ENCODE measurements at regions not wholly inside any gene's neighbourhood (a gene's known extent, or its start where the extent isn't known, plus 50 kb on each side); places are given as distances from the start of the nearest gene placed in this dataset.

DNA sequence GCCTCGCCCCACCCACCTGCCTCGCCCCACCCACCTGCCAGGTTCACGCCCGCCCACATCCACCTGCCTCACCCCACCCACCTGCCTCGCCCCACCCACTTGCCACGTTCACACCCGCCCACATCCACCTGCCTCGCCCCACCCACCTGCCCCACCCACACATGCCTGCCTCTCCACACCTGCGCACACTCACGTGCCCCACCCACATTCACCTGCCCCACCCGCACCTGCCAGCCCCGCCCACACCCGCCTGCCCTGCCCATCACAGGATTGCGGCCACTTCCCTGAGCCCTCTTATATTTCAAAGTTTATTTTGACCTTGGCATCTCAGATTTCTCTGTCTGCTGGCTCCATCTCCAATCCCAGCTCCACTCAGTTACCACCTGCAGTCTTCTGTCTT, 217.5 kb upstream of the SOX11 start:
- intact Hi-C loops (cut with DNase I; ENCODE audit: low total_unique reads), result no loop called here
- no peak for DNase-seq (ENCODE audit: low spot score in 2 of 2)
- no peak overlapping the region for H3K4me3 ChIP-seq (ENCODE audit: low read depth, poor library complexity, severe bottlenecking)
- TF ChIP-seq POLR2A (IDR thresholded peaks at IDR 0.05) (no peak), CTCF (IDR thresholded peaks at IDR 0.05) (no peak)
- WGBS, 2 donors, result 68 to 71% methylated on average over 11 to 13 of the region's 14 CpGs

- intact Hi-C loops (cut with DNase I; ENCODE audit: low total_unique reads), result no loop called here
- 20 to 26% methylated on average over 7 of the region's 7 CpGs for WGBS, 2 donors
- no peak overlapping the region for H3K4me3 ChIP-seq (ENCODE audit: low read depth, poor library complexity, severe bottlenecking)
- TF ChIP-seq CTCF (IDR thresholded peaks at IDR 0.05), result no peak
- TF ChIP-seq POLR2A (IDR thresholded peaks at IDR 0.05), result no peak
- DNase-seq (ENCODE audit: low spot score in 2 of 2), result no peak
Measured at GRCh38 chr2:5479265-5479928, 212.8 kb upstream of the SOX11 start.

DNA sequence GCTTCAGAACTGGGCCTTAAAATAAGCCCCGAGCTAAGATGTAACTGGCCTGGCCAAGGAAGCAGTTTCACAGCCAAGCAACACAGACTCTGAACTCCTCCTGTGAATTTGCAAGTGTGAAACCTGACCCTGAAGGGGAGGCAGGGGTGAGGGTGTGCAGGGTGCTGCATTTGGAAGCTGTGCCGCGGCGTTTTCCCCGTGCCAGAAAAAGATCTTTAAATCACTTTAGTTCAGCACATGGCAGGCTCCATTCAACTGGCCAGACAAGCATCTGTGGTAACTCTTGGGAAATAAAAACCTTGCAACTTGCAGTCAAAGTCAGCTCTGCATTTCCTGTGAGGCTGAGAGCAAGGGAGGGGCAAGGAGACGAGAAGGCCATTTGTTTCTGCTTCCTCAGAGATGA, 209.3 kb upstream of the SOX11 start:
- intact Hi-C loops (cut with DNase I; ENCODE audit: low total_unique reads), result no loop called here
- WGBS, 2 donors, result 3 to 6% methylated on average over 6 of the region's 6 CpGs

GRCh38 chr2:5484868-5485267, 207.3 kb upstream of the SOX11 start:
- intact Hi-C loops (cut with DNase I; ENCODE audit: low total_unique reads), result no loop called here
- DNase-seq (ENCODE audit: low spot score in 2 of 2), result no peak
- no peak overlapping the region for H3K4me3 ChIP-seq (ENCODE audit: low read depth, poor library complexity, severe bottlenecking)
- TF ChIP-seq CTCF (IDR thresholded peaks at IDR 0.05), result no peak
- no peak for TF ChIP-seq POLR2A (IDR thresholded peaks at IDR 0.05)
- 83 to 85% methylated on average over 4 of the region's 4 CpGs for WGBS, 2 donors

More for the DNA sequence above, 209.3 kb upstream of the SOX11 start:
- no peak overlapping the region for H3K4me3 ChIP-seq (ENCODE audit: low read depth, poor library complexity, severe bottlenecking)
- DNase-seq (ENCODE audit: low spot score in 2 of 2), result no peak
- TF ChIP-seq POLR2A (IDR thresholded peaks at IDR 0.05) (no peak), CTCF (IDR thresholded peaks at IDR 0.05) (no peak)

GRCh38 chr2:5491523-5491922, 200.7 kb upstream of the SOX11 start:
- 72 to 84% methylated on average over 3 of the region's 3 CpGs for WGBS, 2 donors
- intact Hi-C loops (cut with DNase I; ENCODE audit: low total_unique reads), result no loop called here
- no peak for DNase-seq (ENCODE audit: low spot score in 2 of 2)
- TF ChIP-seq CTCF (IDR thresholded peaks at IDR 0.05), result no peak
- no peak for TF ChIP-seq POLR2A (IDR thresholded peaks at IDR 0.05)
- no peak overlapping the region for H3K4me3 ChIP-seq (ENCODE audit: low read depth, poor library complexity, severe bottlenecking)

GRCh38 chr2:5493256-5493655, 198.9 kb upstream of the SOX11 start:
- intact Hi-C loops (cut with DNase I; ENCODE audit: low total_unique reads), result no loop called here
- 81 to 85% methylated on average over 17 of the region's 17 CpGs for WGBS, 2 donors
- TF ChIP-seq CTCF (IDR thresholded peaks at IDR 0.05), result no peak
- TF ChIP-seq POLR2A (IDR thresholded peaks at IDR 0.05), result no peak
- DNase-seq (ENCODE audit: low spot score in 2 of 2), result no peak
- no peak overlapping the region for H3K4me3 ChIP-seq (ENCODE audit: low read depth, poor library complexity, severe bottlenecking)

Measured in lower leg skin (tissue), 4 donors.